Mesenchymal stem cell (in vitro differentiated cells and primary cell): ENCODE measurements at regions not wholly inside any gene's neighbourhood (a gene's known extent, or its start where the extent isn't known, plus 50 kb on each side); places are given as distances from the start of the nearest gene placed in this dataset.

ENCODE experiments used
- DNase-seq: peaks from one replicate; pipeline ENCODE4 v3.0.0-alpha.2; 2013
- H2AFZ ChIP-seq: one replicate; pipeline ENCODE4 v1.6.1; 2013; ENCODE audit warnings: low read depth, mild to moderate bottlenecking, control low read depth, inconsistent platforms, low read length, moderate library complexity
- H2AK5ac ChIP-seq: 2 replicates; pipeline ENCODE4 v1.6.1; 2013; ENCODE audit warnings: low read length, moderate library complexity, mild to moderate bottlenecking, inconsistent platforms; ENCODE audit not compliant: severe bottlenecking
- H2BK120ac ChIP-seq: one replicate; pipeline ENCODE4 v1.6.1; 2013; ENCODE audit warnings: low read depth, mild to moderate bottlenecking, inconsistent platforms, low read length, moderate library complexity
- H2BK12ac ChIP-seq, 2 experiments: one replicate each; pipeline ENCODE4 v1.6.1; 2013; ENCODE audit warnings: inconsistent platforms in 2 of 2, low read length in 2 of 2, mild to moderate bottlenecking in 2 of 2, moderate library complexity in 2 of 2, control low read depth in 1 of 2
- H2BK15ac ChIP-seq: one replicate; pipeline ENCODE4 v1.6.1; 2013; ENCODE audit warnings: mild to moderate bottlenecking, low read depth, inconsistent platforms; ENCODE audit not compliant: poor library complexity, severe bottlenecking
- H2BK5ac ChIP-seq: 2 replicates; pipeline ENCODE4 v1.6.1; 2013; ENCODE audit warnings: low read depth, mild to moderate bottlenecking, low read length, control low read depth, inconsistent platforms; ENCODE audit not compliant: poor library complexity, severe bottlenecking
- H3K14ac ChIP-seq, 2 experiments: one replicate each; pipeline ENCODE4 v1.6.1; 2013; ENCODE audit warnings: inconsistent platforms in 2 of 2, low read length in 2 of 2, control low read depth in 1 of 2, mild to moderate bottlenecking in 1 of 2, moderate library complexity in 1 of 2
- H3K18ac ChIP-seq, 2 experiments: one replicate each; pipeline ENCODE4 v1.6.1; 2013; ENCODE audit warnings: inconsistent platforms in 2 of 2, low read length in 2 of 2, control low read depth in 1 of 2, low read depth in 1 of 2, mild to moderate bottlenecking in 1 of 2
- H3K23ac ChIP-seq, 2 experiments: one replicate each; pipeline ENCODE4 v1.6.1; 2013; ENCODE audit warnings: inconsistent platforms in 2 of 2, low read length in 2 of 2, mild to moderate bottlenecking in 2 of 2, moderate library complexity in 2 of 2, control low read depth in 1 of 2
- H3K27ac ChIP-seq: 2 replicates; pipeline ENCODE4 v1.5.1; 2013; ENCODE audit warnings: mild to moderate bottlenecking, moderate library complexity, low read length, control low read depth, inconsistent platforms; ENCODE audit not compliant: poor library complexity, severe bottlenecking
- H3K27me3 ChIP-seq, 2 experiments: 2 replicates each; pipeline versions ENCODE4 v1.6.1 to v1.7.0; 2013; ENCODE audit warnings: low read length in 2 of 2, mild to moderate bottlenecking in 2 of 2, moderate library complexity in 2 of 2, control low read depth in 1 of 2, inconsistent platforms in 1 of 2; ENCODE audit not compliant: control insufficient read depth in 1 of 2, insufficient read depth in 1 of 2
- H3K36me3 ChIP-seq, 2 experiments: 2 replicates each; pipeline versions ENCODE4 v1.6.1 to v1.7.0; 2013; ENCODE audit warnings: low read length in 2 of 2, control low read depth in 1 of 2, inconsistent platforms in 1 of 2, low read depth in 1 of 2, mild to moderate bottlenecking in 1 of 2; ENCODE audit not compliant: insufficient read depth in 2 of 2, control insufficient read depth in 1 of 2
- H3K4ac ChIP-seq, 2 experiments: one replicate each; pipeline ENCODE4 v1.6.1; 2013; ENCODE audit warnings: inconsistent platforms in 2 of 2, low read length in 2 of 2, mild to moderate bottlenecking in 2 of 2, moderate library complexity in 2 of 2, control low read depth in 1 of 2, low read depth in 1 of 2
- H3K4me1 ChIP-seq: 2 replicates; pipeline ENCODE4 v1.6.1; 2013; ENCODE audit warnings: low read depth, low read length, control low read depth; ENCODE audit not compliant: control insufficient read depth, insufficient read depth
- H3K4me2 ChIP-seq: 2 replicates; pipeline ENCODE4 v1.6.1; 2013; ENCODE audit warnings: low read length, mild to moderate bottlenecking, inconsistent platforms; ENCODE audit not compliant: poor library complexity, severe bottlenecking
- H3K4me3 ChIP-seq, 2 experiments: 2 replicates each; pipeline versions ENCODE4 v1.5.1 to v1.7.0; 2013; ENCODE audit warnings: low read length in 2 of 2, mild to moderate bottlenecking in 2 of 2, control low read depth in 1 of 2, low read depth in 1 of 2; ENCODE audit not compliant: insufficient read depth in 1 of 2
- H3K79me1 ChIP-seq: replicated peaks from 2 replicates; pipeline ENCODE4 v1.6.1; 2013; ENCODE audit warnings: mild to moderate bottlenecking, control low read depth, low read length, inconsistent platforms; ENCODE audit not compliant: poor library complexity, severe bottlenecking
- H3K9ac ChIP-seq: 2 replicates; pipeline ENCODE4 v1.7.0; 2013; ENCODE audit warnings: mild to moderate bottlenecking, low read length, moderate library complexity
- H3K9me3 ChIP-seq: 2 replicates; pipeline ENCODE4 v1.7.0; 2013; ENCODE audit warnings: mild to moderate bottlenecking, low read length; ENCODE audit not compliant: control insufficient read depth
- H4K8ac ChIP-seq: one replicate; pipeline ENCODE4 v1.6.1; 2013; ENCODE audit warnings: inconsistent platforms, mild to moderate bottlenecking, low read length, moderate library complexity
- H4K91ac ChIP-seq: one replicate; pipeline ENCODE4 v1.6.1; 2013; ENCODE audit warnings: mild to moderate bottlenecking, low read length, inconsistent platforms
- WGBS: methylation state at CpG from one replicate; pipeline ENCODE4 v1.1.7; 2013; ENCODE audit warnings: mixed read lengths; 5-methylcytosine and 5-hydroxymethylcytosine counted together

- Histone ChIP-seq H2BK120ac (no peak overlapping the region), H3K36me3 (no peaks in the 10 kb centered on the region), H2BK15ac (no peak overlapping the region), H2AFZ (no peak overlapping the region), H3K4ac (no peak overlapping the region), H4K91ac (no peak overlapping the region), H3K4me1 (no peaks in the 10 kb centered on the region), H3K27ac (no peak overlapping the region), H2BK12ac (no peak overlapping the region), H3K14ac (no peak overlapping the region), H2BK5ac (no peak overlapping the region), H2AK5ac (no peak overlapping the region), H3K27me3 (no peaks in the 10 kb centered on the region), H4K8ac (no peak overlapping the region), H3K9me3 (no peaks in the 10 kb centered on the region), H3K79me1 (no peaks in the 10 kb centered on the region), H3K9ac (no peak overlapping the region), H3K4me2 (no peak overlapping the region), H3K23ac (no peak overlapping the region), H3K18ac (no peak overlapping the region), H3K4me3 (no peak overlapping the region)
- WGBS = 90% methylated on average over 3 of the region's 5 CpGs
- no peak for DNase-seq
Observed at GRCh38 chr14:41289025-41289424, 317.7 kb upstream of the LRFN5 start.

DNA sequence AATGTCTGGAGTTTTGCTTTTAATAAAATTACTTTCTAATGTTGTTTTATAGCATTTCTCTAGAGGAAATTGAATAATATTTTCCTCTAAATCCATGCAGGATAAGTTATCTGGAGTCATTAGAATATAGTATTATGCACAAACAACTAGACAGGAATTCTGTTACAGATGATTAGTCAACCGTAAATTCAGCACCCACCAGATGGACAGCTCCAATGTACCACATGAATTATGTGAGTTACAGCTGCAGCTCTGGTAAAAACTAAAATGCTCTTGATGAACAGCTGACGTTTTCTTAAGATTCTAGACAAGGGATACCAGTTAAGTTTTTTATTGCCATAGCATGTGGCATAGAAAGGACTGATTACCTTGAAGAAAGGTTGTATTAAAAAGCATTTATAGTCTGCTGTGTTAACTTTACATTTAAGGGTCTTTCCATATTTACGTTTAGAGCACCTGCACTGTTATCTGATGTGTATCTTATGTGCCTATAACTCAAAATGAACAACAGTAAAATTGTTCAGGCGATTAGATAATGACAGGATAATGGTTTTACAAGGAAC lies 321.4 kb upstream of the LRFN5 start:
- H2BK15ac ChIP-seq = no peak overlapping the region
- H4K8ac ChIP-seq = no peak overlapping the region
- H3K9ac ChIP-seq = no peak overlapping the region
- WGBS = 26% methylated on average over 3 of the region's 4 CpGs
- H3K79me1 ChIP-seq = no peaks in the 10 kb centered on the region
- H3K4me3 ChIP-seq = no peak overlapping the region
- H3K4me2 ChIP-seq = no peak overlapping the region
- H2BK120ac ChIP-seq = no peak overlapping the region
- H2BK5ac ChIP-seq = no peak overlapping the region
- H2BK12ac ChIP-seq = no peak overlapping the region
- H2AFZ ChIP-seq = no peak overlapping the region
- H3K14ac ChIP-seq = no peak overlapping the region
- no peaks in the 10 kb centered on the region for H3K9me3 ChIP-seq
- H3K4me1 ChIP-seq = no peaks in the 10 kb centered on the region
- H3K23ac ChIP-seq = no peak overlapping the region
- H2AK5ac ChIP-seq = no peak overlapping the region
- H3K36me3 ChIP-seq = no peaks in the 10 kb centered on the region
- H3K27ac ChIP-seq = no peak overlapping the region
- no peak overlapping the region for H3K4ac ChIP-seq
- no peaks in the 10 kb centered on the region for H3K27me3 ChIP-seq
- no peak overlapping the region for H3K18ac ChIP-seq
- no peak overlapping the region for H4K91ac ChIP-seq
- DNase-seq = peak; percentile 56

DNA sequence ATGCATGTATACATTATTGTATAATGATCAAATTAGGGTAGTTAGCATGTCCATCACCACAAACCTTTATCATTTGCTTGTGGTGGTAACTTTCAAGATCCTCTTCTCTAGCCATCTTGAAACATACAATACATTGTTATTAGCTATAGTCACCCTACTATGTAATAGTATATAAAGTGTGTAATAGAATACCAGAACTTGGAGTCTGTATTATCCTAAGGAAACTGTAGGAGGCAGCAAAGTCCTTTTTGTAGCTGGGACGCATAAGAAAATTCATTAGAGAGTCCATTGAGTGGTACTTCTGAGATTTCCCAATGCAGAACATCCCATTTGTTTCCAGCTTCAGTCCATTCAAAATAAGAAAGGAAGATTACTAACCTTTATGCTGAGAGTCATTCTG lies 325.9 kb upstream of the LRFN5 start:
- Histone ChIP-seq H2AK5ac (no peak overlapping the region), H4K8ac (no peak overlapping the region)
- 83% methylated on average over 1 of the region's 1 CpG for WGBS

GRCh38 chr14:41277450-41277849 lies 329.2 kb upstream of the LRFN5 start:
- Histone ChIP-seq H3K18ac (no peak overlapping the region), H3K4me2 (no peak overlapping the region), H3K9me3 (no peaks in the 10 kb centered on the region), H2BK15ac (no peak overlapping the region), H3K27ac (no peak overlapping the region), H3K27me3 (no peaks in the 10 kb centered on the region), H3K36me3 (no peaks in the 10 kb centered on the region), H3K23ac (no peak overlapping the region), H2BK120ac (no peak overlapping the region), H2AK5ac (no peak overlapping the region), H3K9ac (no peak overlapping the region), H4K91ac (no peak overlapping the region), H3K4me3 (no peak overlapping the region), H2BK5ac (no peak overlapping the region), H3K4ac (no peak overlapping the region), H4K8ac (no peak overlapping the region), H3K79me1 (no peaks in the 10 kb centered on the region), H2BK12ac (no peak overlapping the region), H3K4me1 (no peaks in the 10 kb centered on the region), H3K14ac (no peak overlapping the region), H2AFZ (no peak overlapping the region)
- no CpG with 5 or more reads among the region's 2 CpGs for WGBS
- no peak for DNase-seq

More for the DNA sequence above, 325.9 kb upstream of the LRFN5 start:
- Histone ChIP-seq H3K27ac (no peak overlapping the region), H3K18ac (no peak overlapping the region), H3K9me3 (no peaks in the 10 kb centered on the region), H3K79me1 (no peaks in the 10 kb centered on the region), H3K23ac (no peak overlapping the region), H2BK15ac (no peak overlapping the region), H3K4me2 (no peak overlapping the region), H3K14ac (no peak overlapping the region), H3K9ac (no peak overlapping the region), H2AFZ (no peak overlapping the region), H3K4me3 (no peak overlapping the region), H3K36me3 (no peaks in the 10 kb centered on the region), H2BK5ac (no peak overlapping the region), H2BK12ac (no peak overlapping the region), H3K27me3 (no peaks in the 10 kb centered on the region), H3K4ac (no peak overlapping the region), H2BK120ac (no peak overlapping the region), H4K91ac (no peak overlapping the region), H3K4me1 (no peaks in the 10 kb centered on the region)
- DNase-seq = peak; percentile 46
